ENCODE measurements at regions not wholly inside any gene's neighbourhood (a gene's known extent, or its start where the extent isn't known, plus 50 kb on each side); places are given as distances from the start of the nearest gene placed in this dataset.

GRCh38 chr2:8232871-8233270 is 449.0 kb upstream of the ID2 start:
- Histone ChIP-seq H3K79me1 (ENCODE audit: insufficient read depth, low read depth, low read length, poor library complexity, severe bottlenecking) (no peaks in the 10 kb centered on the region), H3K27me3 (ENCODE audit: insufficient read depth, low read length) (no peaks in the 10 kb centered on the region), H2BK5ac (ENCODE audit: insufficient read length, low read length) (no peak overlapping the region), H2BK120ac (ENCODE audit: low read depth, low read length, poor library complexity, severe bottlenecking) (no peak overlapping the region), H3K4ac (ENCODE audit: low read depth, low read length) (no peak overlapping the region), H3K4me2 (ENCODE audit: insufficient read depth, insufficient read length, low read length) (no peak overlapping the region), H3T11ph (ENCODE audit: low read length) (no peak overlapping the region), H3K9me3 (ENCODE audit: control insufficient read depth, low read depth, low read length) (no peaks in the 10 kb centered on the region), H2BK12ac (ENCODE audit: insufficient read length, low read depth, low read length) (no peak overlapping the region), H2AFZ (ENCODE audit: low read length) (no peak overlapping the region), H3K27ac (ENCODE audit: insufficient read length, low read depth, low read length) (no peak overlapping the region), H3K23me2 (ENCODE audit: insufficient read length, low read depth, low read length, poor library complexity, severe bottlenecking) (no peaks in the 10 kb centered on the region), H4K5ac (ENCODE audit: insufficient read length, low read depth, low read length) (no peak overlapping the region), H3K23ac (ENCODE audit: insufficient read length, low read depth, low read length) (no peak overlapping the region), H2BK15ac (ENCODE audit: low read depth, low read length) (no peak overlapping the region), H4K20me1 (ENCODE audit: control insufficient read depth, insufficient read depth, insufficient read length) (no peaks in the 10 kb centered on the region), H2BK20ac (ENCODE audit: low read depth, low read length, poor library complexity, severe bottlenecking) (no peak overlapping the region), H3K18ac (ENCODE audit: insufficient read length, low read depth, low read length) (no peak overlapping the region), H3K9ac (ENCODE audit: extremely low read depth, insufficient read length, low read length) (no peak overlapping the region), H3K79me2 (ENCODE audit: insufficient read depth, low read length) (0 out of 2 replicates have a peak, but pooled peaks cover 2% of the 10 kb centered on the region), H4K8ac (replicated peaks; ENCODE audit: insufficient read length, low read depth, low read length) (no peak overlapping the region), H3K4me1 (ENCODE audit: insufficient read depth, low read length) (no peaks in the 10 kb centered on the region), H3K56ac (ENCODE audit: insufficient read length, low read depth, low read length) (no peak overlapping the region), H3K14ac (ENCODE audit: insufficient read depth, low read length) (no peak overlapping the region), H4K91ac (ENCODE audit: insufficient read length, low read depth, low read length) (no peak overlapping the region), H2AK5ac (ENCODE audit: insufficient read length, low read length) (no peak overlapping the region)
- H3K4me1 Mint-ChIP-seq, result peaks cover 14 to 22% of the 10 kb centered on the region in 2 experiments
- TF ChIP-seq CTCF (conservative IDR thresholded peaks at IDR 0.05), result no peak
- no peaks in the 10 kb centered on the region; a peak in 1 of 5 replicates for H3K9me3 Mint-ChIP-seq
- no peaks in the 10 kb centered on the region for H3K27me3 Mint-ChIP-seq (ENCODE audit: low read depth)
- H3K27ac Mint-ChIP-seq, result no peak overlapping the region
- WGBS (ENCODE audit: extremely low coverage, insufficient read length, low lambda C conversion rate), result no CpG with 5 or more reads among the region's 1 CpG
- no peaks in the 10 kb centered on the region for H3K36me3 Mint-ChIP-seq (ENCODE audit: insufficient read depth in 1 of 3, low read depth in 3 of 3)
- DNase-seq, result no peak
- H3K4me3 Mint-ChIP-seq, result no peak overlapping the region

Data from H9 (cell line).